ENCODE measurements at regions not wholly inside any gene's neighbourhood (a gene's known extent, or its start where the extent isn't known, plus 50 kb on each side); places are given as distances from the start of the nearest gene placed in this dataset.

- Mint-ChIP-seq H3K4me1 (ENCODE audit: low read depth) (no peaks in the 10 kb centered on the region), H3K9me3 (ENCODE audit: insufficient read depth) (no peaks in the 10 kb centered on the region), H3K27me3 (ENCODE audit: low read depth) (no peaks in the 10 kb centered on the region), H3K4me3 (no peak overlapping the region), H3K27ac (no peak overlapping the region), H3K36me3 (ENCODE audit: low read depth) (no peaks in the 10 kb centered on the region)
- DNase-seq: no peak
- ChIA-PET POLR2A (no interaction called here), CTCF (no interaction called here)
- ATAC-seq: no peak
Measured at GRCh38 chr9:17013891-17014290, 120.9 kb upstream of the CNTLN start.

- H3K4me3 Mint-ChIP-seq: no peak overlapping the region
- no peaks in the 10 kb centered on the region for H3K4me1 Mint-ChIP-seq (ENCODE audit: low read depth)
- ChIA-PET CTCF (no interaction called here), POLR2A (no interaction called here)
- no peaks in the 10 kb centered on the region for H3K27me3 Mint-ChIP-seq (ENCODE audit: low read depth)
- DNase-seq (no peak), ATAC-seq (no peak)
- H3K36me3 Mint-ChIP-seq (ENCODE audit: low read depth): no peaks in the 10 kb centered on the region
- no peak overlapping the region for H3K27ac Mint-ChIP-seq
- no peaks in the 10 kb centered on the region for H3K9me3 Mint-ChIP-seq (ENCODE audit: insufficient read depth)
Measured at GRCh38 chr9:17013010-17013409, 121.8 kb upstream of the CNTLN start.

DNA sequence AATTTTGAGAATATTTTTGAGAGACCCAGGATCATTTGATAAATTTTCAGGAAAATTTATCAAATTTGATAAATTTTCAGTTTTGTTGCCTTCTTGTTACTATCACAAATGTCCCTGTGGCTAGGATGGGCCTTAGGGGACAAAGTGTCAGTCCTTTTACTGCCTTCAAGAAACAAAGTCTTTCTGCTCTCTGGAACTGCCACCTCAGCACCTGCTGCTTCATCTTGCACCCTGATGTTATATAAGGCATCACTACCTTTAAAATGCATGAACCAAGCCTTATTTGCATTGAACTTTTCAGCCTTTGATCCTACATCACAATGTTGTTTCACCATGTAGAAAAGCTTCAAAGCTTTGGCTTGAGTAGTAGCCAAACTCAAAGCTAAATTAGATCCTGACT lies 123.0 kb upstream of the CNTLN start:
- no peak for ATAC-seq
- no peaks in the 10 kb centered on the region for H3K9me3 Mint-ChIP-seq (ENCODE audit: insufficient read depth)
- no peaks in the 10 kb centered on the region for H3K4me1 Mint-ChIP-seq (ENCODE audit: low read depth)
- H3K36me3 Mint-ChIP-seq (ENCODE audit: low read depth): no peaks in the 10 kb centered on the region
- ChIA-PET CTCF (no interaction called here), POLR2A (no interaction called here)
- no peak overlapping the region for H3K4me3 Mint-ChIP-seq
- no peak for DNase-seq
- no peaks in the 10 kb centered on the region for H3K27me3 Mint-ChIP-seq (ENCODE audit: low read depth)
- H3K27ac Mint-ChIP-seq: no peak overlapping the region

DNA sequence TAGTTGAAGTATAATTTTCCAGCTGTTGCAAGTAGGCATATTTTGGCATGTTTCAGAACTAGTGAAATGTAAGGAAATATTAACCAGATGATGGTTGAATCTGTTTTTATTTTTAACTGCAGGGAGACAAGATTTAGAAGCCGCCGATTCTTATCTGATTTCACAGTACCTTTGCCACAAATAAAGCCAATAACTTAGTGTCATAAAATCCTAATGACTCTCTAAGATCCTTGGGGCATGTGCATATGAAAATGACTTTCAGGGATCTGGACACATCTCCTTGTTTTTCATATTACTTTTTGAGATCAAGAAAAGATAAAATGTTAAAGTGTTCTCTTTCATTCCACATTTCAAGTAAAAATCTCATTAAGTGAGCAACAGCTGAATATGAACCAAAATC lies 125.8 kb upstream of the CNTLN start:
- DNase-seq (no peak), ATAC-seq (no peak)
- Mint-ChIP-seq H3K9me3 (ENCODE audit: insufficient read depth) (no peaks in the 10 kb centered on the region), H3K27me3 (ENCODE audit: low read depth) (no peaks in the 10 kb centered on the region), H3K27ac (no peak overlapping the region), H3K4me3 (no peak overlapping the region), H3K4me1 (ENCODE audit: low read depth) (no peaks in the 10 kb centered on the region), H3K36me3 (ENCODE audit: low read depth) (no peaks in the 10 kb centered on the region)
- ChIA-PET CTCF (no interaction called here), POLR2A (no interaction called here)

GRCh38 chr9:17005056-17005823 lies 129.6 kb upstream of the CNTLN start:
- Mint-ChIP-seq H3K4me1 (ENCODE audit: low read depth) (no peaks in the 10 kb centered on the region), H3K4me3 (no peak overlapping the region), H3K27me3 (ENCODE audit: low read depth) (no peaks in the 10 kb centered on the region), H3K9me3 (ENCODE audit: insufficient read depth) (no peaks in the 10 kb centered on the region), H3K27ac (no peak overlapping the region), H3K36me3 (ENCODE audit: low read depth) (no peaks in the 10 kb centered on the region)
- CTCF ChIA-PET: no interaction called here
- POLR2A ChIA-PET: no interaction called here
- no peak for ATAC-seq
- no peak for DNase-seq

GRCh38 chr9:17004500-17004899 lies 130.3 kb upstream of the CNTLN start:
- no peak for ATAC-seq

DNA sequence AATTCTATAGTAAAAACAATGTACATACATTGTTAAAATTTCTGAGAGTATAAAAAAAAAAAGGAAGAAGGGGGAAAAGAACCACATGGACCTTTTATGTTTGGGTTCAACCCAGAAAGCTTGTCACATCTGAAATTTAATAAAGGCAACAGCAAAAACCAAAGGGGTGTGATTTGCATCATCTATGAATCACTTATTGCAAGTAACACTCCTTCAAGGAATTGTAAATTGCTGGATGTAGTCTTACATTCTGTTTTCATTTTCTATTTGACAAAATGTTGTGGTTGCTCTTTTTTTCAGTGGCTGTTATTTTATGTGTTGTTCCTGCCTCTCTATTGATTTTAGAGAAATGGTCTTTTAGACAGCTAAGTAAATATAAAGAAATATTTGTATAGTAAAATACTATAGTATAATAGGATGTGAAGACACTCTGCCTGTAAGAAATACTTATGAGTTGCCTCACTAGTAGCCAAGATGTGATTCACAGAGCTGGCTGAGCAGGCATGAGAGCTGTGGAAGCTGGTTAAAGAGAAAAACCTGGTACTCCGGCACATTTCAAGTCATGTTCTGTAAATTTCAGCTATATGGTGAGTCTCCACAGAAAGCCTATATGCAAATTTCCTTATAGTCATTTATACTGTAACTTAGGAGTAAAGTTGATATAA lies 131.1 kb upstream of the CNTLN start:
- Mint-ChIP-seq H3K4me1 (ENCODE audit: low read depth) (no peaks in the 10 kb centered on the region), H3K27ac (no peak overlapping the region), H3K4me3 (no peak overlapping the region), H3K9me3 (ENCODE audit: insufficient read depth) (no peaks in the 10 kb centered on the region), H3K27me3 (ENCODE audit: low read depth) (no peaks in the 10 kb centered on the region), H3K36me3 (ENCODE audit: low read depth) (no peaks in the 10 kb centered on the region)
- ChIA-PET POLR2A (interaction anchor here (0.7 kb wide), 1 partner anchor 56 kb away, joined by 5 read pairs; no protein-coding TSS in a partner anchor), CTCF (no interaction called here)
- no peak for DNase-seq
- ATAC-seq: no peak

More at GRCh38 chr9:17004500-17004899, 130.3 kb upstream of the CNTLN start:
- ChIA-PET POLR2A (no interaction called here), CTCF (no interaction called here)
- Mint-ChIP-seq H3K4me3 (no peak overlapping the region), H3K9me3 (ENCODE audit: insufficient read depth) (no peaks in the 10 kb centered on the region), H3K27me3 (ENCODE audit: low read depth) (no peaks in the 10 kb centered on the region), H3K4me1 (ENCODE audit: low read depth) (no peaks in the 10 kb centered on the region), H3K27ac (no peak overlapping the region), H3K36me3 (ENCODE audit: low read depth) (no peaks in the 10 kb centered on the region)
- DNase-seq: no peak

GRCh38 chr9:16996901-16997491 lies 126.5 kb upstream of the BNC2 start:
- H3K36me3 Mint-ChIP-seq (ENCODE audit: low read depth): no peaks in the 10 kb centered on the region
- DNase-seq: no peak
- ChIA-PET CTCF (no interaction called here), POLR2A (no interaction called here)
- H3K9me3 Mint-ChIP-seq (ENCODE audit: insufficient read depth): peaks cover 16% of the 10 kb centered on the region
- H3K4me1 Mint-ChIP-seq (ENCODE audit: low read depth): no peaks in the 10 kb centered on the region
- ATAC-seq: no peak
- H3K27me3 Mint-ChIP-seq (ENCODE audit: low read depth): no peaks in the 10 kb centered on the region
- H3K4me3 Mint-ChIP-seq: no peak overlapping the region
- H3K27ac Mint-ChIP-seq: no peak overlapping the region

DNA sequence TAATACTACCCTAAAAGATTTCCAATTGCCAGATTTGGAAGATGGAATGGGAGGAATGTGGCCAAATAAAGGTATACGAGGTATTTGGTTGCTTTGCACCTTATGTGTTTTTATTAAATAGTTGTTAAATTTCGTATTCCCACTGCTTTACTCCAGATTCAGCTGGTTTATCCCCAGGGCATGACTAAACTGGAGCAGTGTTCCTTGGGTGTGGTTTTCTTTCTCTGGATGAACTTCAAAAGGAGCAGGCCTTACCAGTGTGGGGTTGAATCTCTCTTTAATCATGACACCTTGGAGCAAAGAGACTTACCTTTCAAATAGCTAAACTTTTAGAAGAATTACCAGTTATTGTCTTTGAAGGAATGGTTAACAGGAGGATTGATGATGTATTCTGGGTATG lies 121.7 kb upstream of the BNC2 start:
- H3K27ac Mint-ChIP-seq: no peak overlapping the region
- no peaks in the 10 kb centered on the region for H3K27me3 Mint-ChIP-seq (ENCODE audit: low read depth)
- H3K4me1 Mint-ChIP-seq (ENCODE audit: low read depth): no peaks in the 10 kb centered on the region
- H3K4me3 Mint-ChIP-seq: no peak overlapping the region
- POLR2A ChIA-PET: no interaction called here
- ATAC-seq: no peak
- no peaks in the 10 kb centered on the region for H3K36me3 Mint-ChIP-seq (ENCODE audit: low read depth)
- CTCF ChIA-PET: no interaction called here
- H3K9me3 Mint-ChIP-seq (ENCODE audit: insufficient read depth): peaks cover 13% of the 10 kb centered on the region
- DNase-seq: no peak

- Mint-ChIP-seq H3K4me1 (ENCODE audit: low read depth) (no peaks in the 10 kb centered on the region), H3K9me3 (ENCODE audit: insufficient read depth) (no peaks in the 10 kb centered on the region), H3K4me3 (no peak overlapping the region), H3K27ac (no peak overlapping the region), H3K27me3 (ENCODE audit: low read depth) (no peaks in the 10 kb centered on the region), H3K36me3 (ENCODE audit: low read depth) (no peaks in the 10 kb centered on the region)
- ATAC-seq (no peak), DNase-seq (no peak)
- POLR2A ChIA-PET: no interaction called here
- CTCF ChIA-PET: no interaction called here
Measured at GRCh38 chr9:16987026-16987425, 116.6 kb upstream of the BNC2 start.

DNA sequence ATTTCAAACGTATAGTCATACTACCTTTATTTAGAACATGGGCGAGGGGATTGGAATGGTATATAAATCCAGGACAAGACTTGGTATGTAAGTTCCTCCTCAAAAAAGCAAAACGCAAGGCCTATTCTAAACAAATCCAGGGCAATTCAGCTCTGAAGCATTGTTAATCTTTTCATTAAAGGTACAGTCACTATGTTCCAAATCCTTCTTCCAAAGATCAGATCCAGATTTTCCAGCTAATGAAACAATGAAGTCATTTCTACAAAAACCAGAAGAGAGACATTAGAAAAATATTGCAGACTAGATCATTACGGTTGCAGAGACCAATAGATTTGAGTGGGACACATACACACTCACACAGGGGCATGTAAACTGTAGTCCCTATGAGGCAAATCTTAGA lies 116.1 kb upstream of the BNC2 start:
- CTCF ChIA-PET: no interaction called here
- no peak for DNase-seq
- Mint-ChIP-seq H3K27me3 (ENCODE audit: low read depth) (no peaks in the 10 kb centered on the region), H3K36me3 (ENCODE audit: low read depth) (no peaks in the 10 kb centered on the region), H3K9me3 (ENCODE audit: insufficient read depth) (no peaks in the 10 kb centered on the region), H3K27ac (no peak overlapping the region), H3K4me3 (no peak overlapping the region), H3K4me1 (ENCODE audit: low read depth) (no peaks in the 10 kb centered on the region)
- POLR2A ChIA-PET: no interaction called here
- ATAC-seq: no peak

DNA sequence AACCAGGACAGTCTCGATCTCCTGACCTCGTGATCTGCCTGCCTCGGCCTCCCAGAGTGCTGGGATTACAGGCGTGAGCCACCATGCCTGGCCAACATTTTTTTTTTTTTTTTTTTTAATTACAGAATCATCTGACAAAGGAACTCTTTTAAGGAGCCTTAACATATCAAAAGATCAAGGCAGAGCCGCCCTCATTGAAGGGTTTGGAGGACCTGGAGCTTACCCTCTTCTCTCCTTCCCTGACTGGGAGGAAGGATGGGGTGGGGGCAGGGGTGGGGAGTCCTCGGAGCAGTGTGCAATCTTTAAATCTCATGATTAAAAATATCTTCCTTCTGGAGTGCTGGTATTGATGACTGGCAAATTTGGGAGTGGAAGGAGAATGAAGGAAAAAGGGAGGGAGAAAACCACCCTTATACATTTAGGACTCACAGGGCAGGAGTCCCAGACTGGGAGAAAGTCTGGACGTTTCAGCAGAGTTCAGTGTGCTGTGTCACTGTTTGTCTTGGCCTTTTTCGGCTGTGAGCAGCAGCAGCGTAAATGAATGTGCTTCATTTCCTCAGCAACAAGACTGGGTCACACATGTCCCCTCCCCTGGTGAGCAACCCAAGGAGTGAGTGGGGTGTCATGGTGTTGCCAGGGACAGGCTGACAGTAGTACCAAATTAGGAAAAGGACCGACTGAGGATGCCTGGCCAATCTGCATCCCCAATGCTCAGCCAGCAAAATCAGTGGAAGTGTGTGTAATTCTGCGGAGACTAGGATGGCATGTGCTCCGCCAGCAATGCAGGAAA lies 115.3 kb upstream of the BNC2 start:
- Mint-ChIP-seq H3K4me1 (ENCODE audit: low read depth) (no peaks in the 10 kb centered on the region), H3K36me3 (ENCODE audit: low read depth) (no peaks in the 10 kb centered on the region), H3K4me3 (no peak overlapping the region), H3K27ac (no peak overlapping the region), H3K27me3 (ENCODE audit: low read depth) (no peaks in the 10 kb centered on the region), H3K9me3 (ENCODE audit: insufficient read depth) (no peaks in the 10 kb centered on the region)
- ATAC-seq: no peak
- ChIA-PET CTCF (no interaction called here), POLR2A (no interaction called here)
- no peak for DNase-seq
